ENCODE measurements at regions not wholly inside any gene's neighbourhood (a gene's known extent, or its start where the extent isn't known, plus 50 kb on each side); places are given as distances from the start of the nearest gene placed in this dataset.

DNA sequence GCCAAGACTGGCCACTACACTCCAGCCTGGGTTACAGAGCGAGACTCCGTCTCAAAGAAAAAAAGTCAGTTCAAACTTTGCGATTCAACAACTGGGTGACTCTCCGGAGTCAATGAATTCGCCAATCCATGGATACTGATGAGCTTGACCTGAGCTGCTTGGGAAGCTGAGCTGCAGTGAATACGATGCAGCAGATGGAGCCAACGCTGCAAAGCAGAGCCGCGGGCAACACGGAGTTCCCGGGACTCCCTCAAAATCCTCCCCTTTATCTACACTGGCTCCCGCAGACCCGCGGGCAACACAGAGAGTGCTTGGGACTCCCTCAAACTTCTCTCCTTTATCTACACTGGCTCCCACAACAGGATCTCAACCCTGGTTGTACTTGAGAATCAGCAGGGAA, 62.6 kb upstream of the SALL4 start:
- Histone ChIP-seq H3K36me3 (ENCODE audit: low read depth, missing control alignments) (no peaks in the 10 kb centered on the region), H3K9me3 (no peaks in the 10 kb centered on the region), H3K27me3 (no peaks in the 10 kb centered on the region), H3K4me1 (no peaks in the 10 kb centered on the region), H3K27ac (no peak overlapping the region), H3K4me3 (no peak overlapping the region)
- TF ChIP-seq POLR2A (IDR thresholded peaks at IDR 0.05) (no peak), CTCF (IDR thresholded peaks at IDR 0.05) (no peak)
- WGBS, 2 donors = 88 to 94% methylated on average over 13 to 14 of the region's 14 CpGs
- intact Hi-C loops (cut with DNase I; ENCODE audit: low total_unique reads) = no loop called here
- DNase-seq = no peak

DNA sequence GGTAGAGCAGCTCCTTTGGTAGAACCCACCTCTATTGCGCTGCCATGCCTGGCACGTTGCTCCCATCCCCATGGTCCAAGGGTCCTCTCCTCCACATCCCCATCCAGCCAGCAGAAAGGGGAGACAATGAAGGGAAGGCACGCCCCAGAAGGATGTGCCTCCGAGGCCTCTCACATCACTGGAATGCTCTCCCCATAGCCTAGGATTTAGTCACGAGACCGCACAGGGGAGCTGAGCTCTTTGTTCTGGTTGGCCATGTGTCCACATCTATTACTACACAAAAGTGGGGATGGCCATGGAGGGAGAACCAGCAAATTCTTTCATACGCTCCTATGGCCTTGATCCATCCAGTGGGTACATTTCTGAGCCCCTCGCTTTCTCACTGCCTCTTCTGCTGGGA, 60.5 kb upstream of the SALL4 start:
- intact Hi-C loops (cut with DNase I; ENCODE audit: low total_unique reads) = no loop called here
- H3K9me3 ChIP-seq = no peaks in the 10 kb centered on the region
- 89 to 93% methylated on average over 3 to 8 of the region's 8 CpGs for WGBS, 2 donors
- TF ChIP-seq CTCF (IDR thresholded peaks at IDR 0.05) = no peak
- no peak for TF ChIP-seq POLR2A (IDR thresholded peaks at IDR 0.05)
- H3K27me3 ChIP-seq = no peaks in the 10 kb centered on the region
- H3K36me3 ChIP-seq (ENCODE audit: low read depth, missing control alignments) = no peaks in the 10 kb centered on the region
- no peaks in the 10 kb centered on the region for H3K4me1 ChIP-seq
- no peak overlapping the region for H3K27ac ChIP-seq
- H3K4me3 ChIP-seq = no peak overlapping the region
- no peak for DNase-seq

DNA sequence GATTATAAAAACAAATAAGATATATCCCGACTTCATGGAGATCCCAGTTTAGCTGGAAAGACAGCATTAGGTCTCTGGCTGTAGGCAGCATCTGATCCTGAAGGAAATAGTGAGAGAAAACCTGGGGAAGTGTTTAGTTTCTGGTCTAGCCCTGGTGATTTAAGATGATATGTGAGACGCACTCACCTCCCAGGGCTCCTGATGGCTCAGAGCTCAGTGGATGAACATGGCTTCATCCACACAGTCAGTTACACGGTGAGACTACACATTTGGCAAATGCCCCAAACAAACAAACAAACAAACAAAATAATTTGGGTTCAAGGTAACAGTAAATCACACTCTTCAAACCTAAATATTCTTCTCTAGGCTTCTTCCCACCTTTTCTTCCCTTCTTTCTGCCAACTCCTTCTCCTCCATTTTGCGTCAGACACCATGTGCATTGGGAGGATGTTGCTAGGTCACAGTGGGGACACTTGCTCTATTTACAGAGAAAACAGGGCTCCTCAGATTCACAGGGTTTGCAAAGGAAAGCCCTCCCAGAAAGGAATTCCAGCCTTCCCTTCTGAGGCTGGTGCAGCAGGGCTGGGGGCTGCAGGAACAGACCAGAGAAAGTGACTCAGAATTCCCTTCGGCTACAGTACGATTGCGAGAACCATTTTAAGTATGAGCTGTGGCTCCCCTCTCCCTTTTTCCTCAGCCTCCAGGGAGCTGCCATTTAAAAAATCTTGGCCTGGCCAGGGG, 59.6 kb upstream of the SALL4 start:
- H3K4me3 ChIP-seq = no peak overlapping the region
- H3K4me1 ChIP-seq = no peaks in the 10 kb centered on the region
- DNase-seq = no peak
- no peaks in the 10 kb centered on the region for H3K27me3 ChIP-seq
- no peak for TF ChIP-seq CTCF (IDR thresholded peaks at IDR 0.05)
- no peak for TF ChIP-seq POLR2A (IDR thresholded peaks at IDR 0.05)
- 68 to 81% methylated on average over 7 of the region's 7 CpGs for WGBS, 2 donors
- no peaks in the 10 kb centered on the region for H3K36me3 ChIP-seq (ENCODE audit: low read depth, missing control alignments)
- intact Hi-C loops (cut with DNase I; ENCODE audit: low total_unique reads) = no loop called here
- H3K27ac ChIP-seq = no peak overlapping the region
- no peaks in the 10 kb centered on the region for H3K9me3 ChIP-seq

- DNase-seq = no peak
- Histone ChIP-seq H3K4me1 (no peaks in the 10 kb centered on the region), H3K9me3 (no peaks in the 10 kb centered on the region), H3K36me3 (ENCODE audit: low read depth, missing control alignments) (no peaks in the 10 kb centered on the region), H3K27ac (no peak overlapping the region), H3K4me3 (no peak overlapping the region), H3K27me3 (no peaks in the 10 kb centered on the region)
- 83 to 84% methylated on average over 5 of the region's 5 CpGs for WGBS, 2 donors
- no peak for TF ChIP-seq POLR2A (IDR thresholded peaks at IDR 0.05)
- intact Hi-C loops (cut with DNase I; ENCODE audit: low total_unique reads) = no loop called here
Observed at GRCh38 chr20:51860111-51860882, 58.0 kb upstream of the SALL4 start.

- Histone ChIP-seq H3K27me3 (no peaks in the 10 kb centered on the region), H3K4me3 (no peak overlapping the region), H3K4me1 (no peaks in the 10 kb centered on the region), H3K9me3 (no peaks in the 10 kb centered on the region), H3K27ac (no peak overlapping the region), H3K36me3 (ENCODE audit: low read depth, missing control alignments) (no peaks in the 10 kb centered on the region)
- 85 to 92% methylated on average over 3 of the region's 3 CpGs for WGBS, 2 donors
- intact Hi-C loops (cut with DNase I; ENCODE audit: low total_unique reads) = no loop called here
- TF ChIP-seq POLR2A (IDR thresholded peaks at IDR 0.05) = no peak
- no peak for TF ChIP-seq CTCF (IDR thresholded peaks at IDR 0.05)
- no peak for DNase-seq
Observed at GRCh38 chr20:51856432-51856831, 54.1 kb upstream of the SALL4 start.

Data from testis (tissue), 2 donors.